ENCODE measurements at regions not wholly inside any gene's neighbourhood (a gene's known extent, or its start where the extent isn't known, plus 50 kb on each side); places are given as distances from the start of the nearest gene placed in this dataset.

DNA sequence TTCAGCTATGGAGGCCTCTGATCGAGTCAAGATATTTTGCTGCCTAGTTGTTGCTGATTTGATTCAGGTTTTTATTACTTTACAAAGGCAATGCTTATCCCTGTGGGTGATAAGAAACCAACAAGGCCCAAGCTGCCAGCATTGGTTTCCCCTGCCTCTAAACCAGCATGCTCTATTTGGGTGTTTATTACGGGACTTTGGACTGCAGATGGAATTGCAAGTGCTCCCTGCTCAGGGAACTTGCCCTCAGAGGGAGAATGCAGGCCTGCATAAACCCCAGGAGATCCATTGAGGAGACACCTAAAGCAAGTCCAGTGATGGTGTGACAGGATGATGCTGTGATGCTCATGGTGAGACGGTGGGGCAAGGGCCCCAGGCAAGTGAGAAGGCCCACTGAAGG lies 172.1 kb downstream of the VAPA start:
- CTCF ChIA-PET: no interaction called here
- Mint-ChIP-seq H3K27me3 (peaks cover 10% of the 10 kb centered on the region), H3K27ac (no peak overlapping the region), H3K9me3 (peaks cover 7% of the 10 kb centered on the region), H3K4me3 (no peak overlapping the region), H3K4me1 (ENCODE audit: low read depth) (no peaks in the 10 kb centered on the region), H3K36me3 (ENCODE audit: low read depth) (no peaks in the 10 kb centered on the region)
- ATAC-seq (ENCODE audit: poor library complexity) (no peak), DNase-seq (no peak)
- POLR2A ChIA-PET: no interaction called here
- intact Hi-C loops (cut with DNase I, micrococcal nuclease): no loop called here
- Histone ChIP-seq H3K36me3 (ENCODE audit: insufficient read depth, low read length) (no peaks in the 10 kb centered on the region), H3K27ac (ENCODE audit: low read depth in 1 of 2, low read length in 2 of 2) (no peak overlapping the region), H3K27me3 (ENCODE audit: control insufficient read depth in 1 of 2, insufficient read depth in 2 of 2, low read length in 2 of 2) (no peaks in the 10 kb centered on the region), H3K4me3 (ENCODE audit: low read length) (no peak overlapping the region), H3K9me3 (ENCODE audit: control insufficient read depth in 1 of 2, insufficient read depth in 1 of 2, low read length in 2 of 2) (peaks cover 12 to 13% of the 10 kb centered on the region in 2 experiments), H3K4me1 (ENCODE audit: insufficient read depth, low read length) (no peaks in the 10 kb centered on the region)
- TF ChIP-seq, protein P1, sequence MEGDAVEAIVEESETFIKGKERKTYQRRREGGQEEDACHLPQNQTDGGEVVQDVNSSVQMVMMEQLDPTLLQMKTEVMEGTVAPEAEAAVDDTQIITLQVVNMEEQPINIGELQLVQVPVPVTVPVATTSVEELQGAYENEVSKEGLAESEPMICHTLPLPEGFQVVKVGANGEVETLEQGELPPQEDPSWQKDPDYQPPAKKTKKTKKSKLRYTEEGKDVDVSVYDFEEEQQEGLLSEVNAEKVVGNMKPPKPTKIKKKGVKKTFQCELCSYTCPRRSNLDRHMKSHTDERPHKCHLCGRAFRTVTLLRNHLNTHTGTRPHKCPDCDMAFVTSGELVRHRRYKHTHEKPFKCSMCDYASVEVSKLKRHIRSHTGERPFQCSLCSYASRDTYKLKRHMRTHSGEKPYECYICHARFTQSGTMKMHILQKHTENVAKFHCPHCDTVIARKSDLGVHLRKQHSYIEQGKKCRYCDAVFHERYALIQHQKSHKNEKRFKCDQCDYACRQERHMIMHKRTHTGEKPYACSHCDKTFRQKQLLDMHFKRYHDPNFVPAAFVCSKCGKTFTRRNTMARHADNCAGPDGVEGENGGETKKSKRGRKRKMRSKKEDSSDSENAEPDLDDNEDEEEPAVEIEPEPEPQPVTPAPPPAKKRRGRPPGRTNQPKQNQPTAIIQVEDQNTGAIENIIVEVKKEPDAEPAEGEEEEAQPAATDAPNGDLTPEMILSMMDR (IDR thresholded peaks at IDR 0.05): no peak

GRCh38 chr18:10086458-10087210 lies 172.8 kb downstream of the VAPA start:
- H3K27me3 ChIP-seq (ENCODE audit: control insufficient read depth in 1 of 2, insufficient read depth in 2 of 2, low read length in 2 of 2): no peaks in the 10 kb centered on the region
- CTCF ChIA-PET: no interaction called here
- no peaks in the 10 kb centered on the region for H3K4me1 ChIP-seq (ENCODE audit: insufficient read depth, low read length)
- ATAC-seq (ENCODE audit: poor library complexity): no peak
- TF ChIP-seq, protein P1 (IDR thresholded peaks at IDR 0.05): no peak
- Mint-ChIP-seq H3K4me1 (ENCODE audit: low read depth) (no peaks in the 10 kb centered on the region), H3K27me3 (peaks cover 12% of the 10 kb centered on the region), H3K27ac (no peak overlapping the region), H3K9me3 (peaks cover 7% of the 10 kb centered on the region), H3K36me3 (ENCODE audit: low read depth) (no peaks in the 10 kb centered on the region), H3K4me3 (no peak overlapping the region)
- DNase-seq: no peak
- intact Hi-C loops (cut with DNase I, micrococcal nuclease): no loop called here
- peaks cover 7 to 12% of the 10 kb centered on the region in 2 experiments for H3K9me3 ChIP-seq (ENCODE audit: control insufficient read depth in 1 of 2, insufficient read depth in 1 of 2, low read length in 2 of 2)
- no peak overlapping the region for H3K27ac ChIP-seq (ENCODE audit: low read depth in 1 of 2, low read length in 2 of 2)
- POLR2A ChIA-PET: no interaction called here
- no peaks in the 10 kb centered on the region for H3K36me3 ChIP-seq (ENCODE audit: insufficient read depth, low read length)
- no peak overlapping the region for H3K4me3 ChIP-seq (ENCODE audit: low read length)

DNA sequence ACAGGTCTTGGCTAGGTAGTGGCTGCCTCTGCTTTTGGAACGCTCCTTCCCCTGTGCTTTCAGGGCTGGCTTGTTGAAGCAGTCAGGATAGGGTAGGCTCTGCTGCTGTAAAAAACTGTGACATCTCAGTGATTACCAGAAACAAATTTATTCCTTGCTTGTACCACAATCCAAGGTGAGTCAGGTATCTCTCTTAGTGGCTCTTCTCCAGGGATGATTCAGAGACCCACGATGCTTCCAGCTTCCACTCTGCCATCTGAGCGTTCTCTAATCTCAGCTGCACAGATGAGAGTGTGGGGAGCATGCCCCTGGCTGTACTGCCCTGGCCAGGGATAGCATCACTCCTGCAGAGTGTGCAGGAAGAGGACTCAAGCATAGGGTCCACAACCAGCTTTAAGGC lies 174.9 kb downstream of the VAPA start:
- H3K9me3 Mint-ChIP-seq: no peaks in the 10 kb centered on the region
- no peak overlapping the region for H3K27ac Mint-ChIP-seq
- Histone ChIP-seq H3K27me3 (ENCODE audit: control insufficient read depth in 1 of 2, insufficient read depth in 2 of 2, low read length in 2 of 2) (no peaks in the 10 kb centered on the region), H3K27ac (ENCODE audit: low read depth in 1 of 2, low read length in 2 of 2) (no peak overlapping the region), H3K9me3 (ENCODE audit: control insufficient read depth in 1 of 2, insufficient read depth in 1 of 2, low read length in 2 of 2) (no peaks in the 10 kb centered on the region), H3K36me3 (ENCODE audit: insufficient read depth, low read length) (no peaks in the 10 kb centered on the region), H3K4me1 (ENCODE audit: insufficient read depth, low read length) (no peaks in the 10 kb centered on the region), H3K4me3 (ENCODE audit: low read length) (no peak overlapping the region)
- intact Hi-C loops (cut with DNase I, micrococcal nuclease): no loop called here
- TF ChIP-seq, protein P1 (IDR thresholded peaks at IDR 0.05): no peak
- H3K4me3 Mint-ChIP-seq: no peak overlapping the region
- DNase-seq (no peak), ATAC-seq (ENCODE audit: poor library complexity) (no peak)
- POLR2A ChIA-PET: no interaction called here
- CTCF ChIA-PET: no interaction called here
- H3K4me1 Mint-ChIP-seq (ENCODE audit: low read depth): no peaks in the 10 kb centered on the region
- H3K27me3 Mint-ChIP-seq: peaks cover 12% of the 10 kb centered on the region
- H3K36me3 Mint-ChIP-seq (ENCODE audit: low read depth): no peaks in the 10 kb centered on the region
